ENCODE measurements at regions not wholly inside any gene's neighbourhood (a gene's known extent, or its start where the extent isn't known, plus 50 kb on each side); places are given as distances from the start of the nearest gene placed in this dataset.
A peak's percentile ranks its signal among the peaks of the same experiment; 100 is the strongest.

- TF ChIP-seq CTCF (IDR thresholded peaks at IDR 0.05; ENCODE audit: insufficient read depth, low read depth, low read length, missing control alignments), result no peak
- no peak overlapping the region for H3K4me3 ChIP-seq (ENCODE audit: low read length)
- DNase-seq (ENCODE audit: low read depth), result peak; percentile 31
Observed at GRCh38 chr1:29669158-29669871, 433.0 kb downstream of the PTPRU start.

- H3K4me3 ChIP-seq (ENCODE audit: low read length), result no peak overlapping the region
- no peak for TF ChIP-seq CTCF (IDR thresholded peaks at IDR 0.05; ENCODE audit: insufficient read depth, low read depth, low read length, missing control alignments)
- DNase-seq (ENCODE audit: low read depth), result no peak
Observed at GRCh38 chr1:29668551-29669157, 432.3 kb downstream of the PTPRU start.

GRCh38 chr1:29667951-29668350 lies 431.6 kb downstream of the PTPRU start:
- H3K4me3 ChIP-seq (ENCODE audit: low read length), result no peak overlapping the region
- DNase-seq (ENCODE audit: low read depth), result no peak
- TF ChIP-seq CTCF (IDR thresholded peaks at IDR 0.05; ENCODE audit: insufficient read depth, low read depth, low read length, missing control alignments), result no peak

GRCh38 chr1:29664711-29665110 lies 428.4 kb downstream of the PTPRU start:
- H3K4me3 ChIP-seq (ENCODE audit: low read length), result no peak overlapping the region
- TF ChIP-seq CTCF (IDR thresholded peaks at IDR 0.05; ENCODE audit: insufficient read depth, low read depth, low read length, missing control alignments), result no peak
- DNase-seq (ENCODE audit: low read depth), result no peak

GRCh38 chr1:29658688-29659087 lies 422.4 kb downstream of the PTPRU start:
- TF ChIP-seq CTCF (IDR thresholded peaks at IDR 0.05; ENCODE audit: insufficient read depth, low read depth, low read length, missing control alignments), result no peak
- no peak for DNase-seq (ENCODE audit: low read depth)
- no peak overlapping the region for H3K4me3 ChIP-seq (ENCODE audit: low read length)

- no peak overlapping the region for H3K4me3 ChIP-seq (ENCODE audit: low read length)
- TF ChIP-seq CTCF (IDR thresholded peaks at IDR 0.05; ENCODE audit: insufficient read depth, low read depth, low read length, missing control alignments), result no peak
- DNase-seq (ENCODE audit: low read depth), result no peak
Observed at GRCh38 chr1:29657816-29658215, 421.5 kb downstream of the PTPRU start.

Data from epithelial cell of esophagus (primary cell).